Cardiac muscle cell (in vitro differentiated cells and primary cell): ENCODE measurements at regions not wholly inside any gene's neighbourhood (a gene's known extent, or its start where the extent isn't known, plus 50 kb on each side); places are given as distances from the start of the nearest gene placed in this dataset.

Experiments used
- DNase-seq, 2 donors: peaks; one replicate each; pipeline versions ENCODE4 v3.0.0 to v3.0.0-alpha.2; 2010 to 2017; ENCODE audit warnings: low read depth in 1 of 2, low spot score in 1 of 2
- H3K27ac ChIP-seq: fragments of 200-600 bp; sonication (generic); 2 replicates; pipeline ENCODE4 v1.5.1; 2016
- H3K27me3 ChIP-seq: fragments of 200-600 bp; sonication (generic); 2 replicates; pipeline ENCODE4 v1.6.0; 2016; ENCODE audit warnings: control low read depth
- H3K36me3 ChIP-seq: fragments of 200-600 bp; sonication (generic); 2 replicates; pipeline ENCODE4 v1.5.1; 2016; ENCODE audit warnings: control low read depth
- H3K4me1 ChIP-seq: fragments of 200-600 bp; sonication (generic); 2 replicates; pipeline ENCODE4 v1.8.1; 2017; ENCODE audit warnings: low read depth, mild to moderate bottlenecking, mixed run types
- H3K4me3 ChIP-seq: fragments of 200-600 bp; sonication (generic); 2 replicates; pipeline ENCODE4 v1.5.1; 2016; ENCODE audit warnings: mild to moderate bottlenecking
- H3K9me3 ChIP-seq: fragments of 200-600 bp; sonication (generic); 2 replicates; pipeline ENCODE4 v1.5.1; 2017; ENCODE audit warnings: low read depth, mild to moderate bottlenecking, control low read depth
- CTCF ChIP-seq: IDR thresholded peaks from 2 replicates; pipeline ENCODE4 v1.5.1; 2012; ENCODE audit warnings: low read depth, mild to moderate bottlenecking, low read length

GRCh38 chr4:179441596-179441995, 1999.4 kb upstream of the AGA start:
- Histone ChIP-seq H3K27me3 (no peaks in the 10 kb centered on the region), H3K4me1 (no peaks in the 10 kb centered on the region), H3K27ac (no peak overlapping the region), H3K9me3 (no peaks in the 10 kb centered on the region), H3K36me3 (no peaks in the 10 kb centered on the region), H3K4me3 (no peak overlapping the region)
- no peak for TF ChIP-seq CTCF
- DNase-seq = no peak

- no peaks in the 10 kb centered on the region for H3K9me3 ChIP-seq
- no peak overlapping the region for H3K4me3 ChIP-seq
- no peak for TF ChIP-seq CTCF
- no peaks in the 10 kb centered on the region for H3K36me3 ChIP-seq
- no peak overlapping the region for H3K27ac ChIP-seq
- DNase-seq = no peak
- H3K27me3 ChIP-seq = no peaks in the 10 kb centered on the region
- no peaks in the 10 kb centered on the region for H3K4me1 ChIP-seq
These were observed 2005.1 kb upstream of the AGA start for GRCh38 chr4:179447308-179447707.

- no peak overlapping the region for H3K4me3 ChIP-seq
- H3K36me3 ChIP-seq = no peaks in the 10 kb centered on the region
These were observed 2023.0 kb upstream of the AGA start for GRCh38 chr4:179465131-179465797.

GRCh38 chr4:179467878-179468277, 2025.6 kb upstream of the AGA start:
- Histone ChIP-seq H3K36me3 (no peaks in the 10 kb centered on the region), H3K9me3 (no peaks in the 10 kb centered on the region), H3K27me3 (no peaks in the 10 kb centered on the region), H3K4me3 (no peak overlapping the region), H3K27ac (no peak overlapping the region), H3K4me1 (no peaks in the 10 kb centered on the region)
- no peak for DNase-seq
- no peak for TF ChIP-seq CTCF

More at GRCh38 chr4:179465131-179465797, 2023.0 kb upstream of the AGA start:
- no peak for TF ChIP-seq CTCF
- H3K27ac ChIP-seq = no peak overlapping the region
- no peaks in the 10 kb centered on the region for H3K9me3 ChIP-seq
- no peaks in the 10 kb centered on the region for H3K4me1 ChIP-seq
- no peaks in the 10 kb centered on the region for H3K27me3 ChIP-seq
- DNase-seq = no peak

- no peaks in the 10 kb centered on the region for H3K36me3 ChIP-seq
- no peaks in the 10 kb centered on the region for H3K4me1 ChIP-seq
- no peak overlapping the region for H3K27ac ChIP-seq
- TF ChIP-seq CTCF = no peak
- no peak for DNase-seq
- no peaks in the 10 kb centered on the region for H3K27me3 ChIP-seq
- H3K9me3 ChIP-seq = no peaks in the 10 kb centered on the region
- H3K4me3 ChIP-seq = no peak overlapping the region
These were observed 2029.9 kb upstream of the AGA start for GRCh38 chr4:179472164-179472563.
